ENCODE measurements at regions not wholly inside any gene's neighbourhood (a gene's known extent, or its start where the extent isn't known, plus 50 kb on each side); places are given as distances from the start of the nearest gene placed in this dataset.

DNA sequence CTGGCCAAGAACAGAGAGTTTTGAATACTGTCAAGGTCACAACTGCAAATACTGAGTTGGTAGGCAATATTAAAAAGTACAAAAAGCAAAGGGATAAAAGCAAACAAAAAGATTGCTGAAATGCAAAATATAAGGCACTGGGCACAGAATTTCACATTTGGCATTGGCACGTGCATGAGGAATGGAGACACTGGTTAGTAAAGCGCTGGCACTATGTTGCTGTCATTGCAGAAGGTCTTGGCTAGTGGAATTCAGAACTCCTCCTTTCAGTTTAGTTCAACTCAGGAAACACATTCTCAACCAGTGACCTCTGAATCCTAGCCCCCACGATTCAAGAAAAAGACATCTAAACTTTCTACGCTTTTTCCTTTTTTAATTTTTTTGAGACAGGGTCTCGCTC is 111.8 kb upstream of the PSMD7 start:
- no peak for TF ChIP-seq POLR2AphosphoS5 (IDR thresholded peaks at IDR 0.05)
- TF ChIP-seq, protein P1, sequence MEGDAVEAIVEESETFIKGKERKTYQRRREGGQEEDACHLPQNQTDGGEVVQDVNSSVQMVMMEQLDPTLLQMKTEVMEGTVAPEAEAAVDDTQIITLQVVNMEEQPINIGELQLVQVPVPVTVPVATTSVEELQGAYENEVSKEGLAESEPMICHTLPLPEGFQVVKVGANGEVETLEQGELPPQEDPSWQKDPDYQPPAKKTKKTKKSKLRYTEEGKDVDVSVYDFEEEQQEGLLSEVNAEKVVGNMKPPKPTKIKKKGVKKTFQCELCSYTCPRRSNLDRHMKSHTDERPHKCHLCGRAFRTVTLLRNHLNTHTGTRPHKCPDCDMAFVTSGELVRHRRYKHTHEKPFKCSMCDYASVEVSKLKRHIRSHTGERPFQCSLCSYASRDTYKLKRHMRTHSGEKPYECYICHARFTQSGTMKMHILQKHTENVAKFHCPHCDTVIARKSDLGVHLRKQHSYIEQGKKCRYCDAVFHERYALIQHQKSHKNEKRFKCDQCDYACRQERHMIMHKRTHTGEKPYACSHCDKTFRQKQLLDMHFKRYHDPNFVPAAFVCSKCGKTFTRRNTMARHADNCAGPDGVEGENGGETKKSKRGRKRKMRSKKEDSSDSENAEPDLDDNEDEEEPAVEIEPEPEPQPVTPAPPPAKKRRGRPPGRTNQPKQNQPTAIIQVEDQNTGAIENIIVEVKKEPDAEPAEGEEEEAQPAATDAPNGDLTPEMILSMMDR (IDR thresholded peaks at IDR 0.05 in 8 of 11, conservative IDR thresholded peaks at IDR 0.05 in 3 of 11), result no peak

Measured in spleen (tissue), 7 donors.